GM20000 (cell line): ENCODE measurements at regions not wholly inside any gene's neighbourhood (a gene's known extent, or its start where the extent isn't known, plus 50 kb on each side); places are given as distances from the start of the nearest gene placed in this dataset.
"Not testable (repeated sequence)": the region's sequence is repeated elsewhere in the genome, so short reads cannot be mapped to it uniquely, and the experiment has no call there.

Experiments
- DNase-seq: peaks from one replicate; pipeline ENCODE4 v3.0.0; 2012; ENCODE audit warnings: low spot score
- TF ChIP-seq, protein P1 (sequence below): IDR thresholded peaks from 2 replicates; pipeline ENCODE4 v1.5.1; 2012; ENCODE audit warnings: mild to moderate bottlenecking, control low read depth; ENCODE audit errors: extremely low read depth, missing control alignments

DNA sequence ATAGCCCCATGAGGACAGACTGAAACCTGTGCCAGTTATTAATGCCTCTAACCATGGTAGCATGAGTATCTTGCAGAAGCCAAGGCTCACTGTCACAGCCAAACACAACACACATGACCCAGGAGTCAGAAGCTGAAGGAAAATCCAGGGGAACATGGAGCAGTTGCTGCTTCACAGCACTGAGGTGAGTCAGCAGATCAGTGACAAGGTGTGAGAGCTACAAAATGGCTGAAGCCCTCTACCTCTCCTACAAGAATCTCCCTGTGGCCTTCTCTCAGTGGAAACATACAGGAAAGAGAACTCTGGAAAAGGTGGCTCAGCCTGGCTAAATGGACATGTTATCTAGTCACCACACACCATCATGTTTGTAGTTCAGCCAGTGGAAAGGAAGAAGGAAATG lies 93.5 kb downstream of the NAB1 start:
- DNase-seq = no peak
- TF ChIP-seq, protein P1, sequence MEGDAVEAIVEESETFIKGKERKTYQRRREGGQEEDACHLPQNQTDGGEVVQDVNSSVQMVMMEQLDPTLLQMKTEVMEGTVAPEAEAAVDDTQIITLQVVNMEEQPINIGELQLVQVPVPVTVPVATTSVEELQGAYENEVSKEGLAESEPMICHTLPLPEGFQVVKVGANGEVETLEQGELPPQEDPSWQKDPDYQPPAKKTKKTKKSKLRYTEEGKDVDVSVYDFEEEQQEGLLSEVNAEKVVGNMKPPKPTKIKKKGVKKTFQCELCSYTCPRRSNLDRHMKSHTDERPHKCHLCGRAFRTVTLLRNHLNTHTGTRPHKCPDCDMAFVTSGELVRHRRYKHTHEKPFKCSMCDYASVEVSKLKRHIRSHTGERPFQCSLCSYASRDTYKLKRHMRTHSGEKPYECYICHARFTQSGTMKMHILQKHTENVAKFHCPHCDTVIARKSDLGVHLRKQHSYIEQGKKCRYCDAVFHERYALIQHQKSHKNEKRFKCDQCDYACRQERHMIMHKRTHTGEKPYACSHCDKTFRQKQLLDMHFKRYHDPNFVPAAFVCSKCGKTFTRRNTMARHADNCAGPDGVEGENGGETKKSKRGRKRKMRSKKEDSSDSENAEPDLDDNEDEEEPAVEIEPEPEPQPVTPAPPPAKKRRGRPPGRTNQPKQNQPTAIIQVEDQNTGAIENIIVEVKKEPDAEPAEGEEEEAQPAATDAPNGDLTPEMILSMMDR = no peak

DNA sequence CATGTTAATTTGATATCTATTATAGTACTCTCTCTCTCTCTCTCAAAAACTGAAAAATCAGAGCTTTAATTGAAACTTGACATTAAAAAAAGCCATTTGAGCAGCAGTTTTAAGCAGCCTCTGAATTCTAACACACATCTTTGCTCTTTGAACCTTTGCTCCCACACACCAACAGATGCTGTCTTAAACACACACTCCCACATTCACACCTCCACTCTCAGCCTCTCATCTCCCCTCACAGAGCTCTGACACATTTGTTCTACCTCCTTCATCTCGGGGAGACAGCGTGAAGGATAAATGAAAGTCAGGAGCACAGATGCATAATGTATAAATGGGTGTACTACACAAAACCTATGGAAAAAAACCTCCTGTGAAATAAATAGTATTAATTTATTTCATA lies 95.2 kb downstream of the NAB1 start:
- TF ChIP-seq, protein P1 = no peak
- no peak for DNase-seq

DNA sequence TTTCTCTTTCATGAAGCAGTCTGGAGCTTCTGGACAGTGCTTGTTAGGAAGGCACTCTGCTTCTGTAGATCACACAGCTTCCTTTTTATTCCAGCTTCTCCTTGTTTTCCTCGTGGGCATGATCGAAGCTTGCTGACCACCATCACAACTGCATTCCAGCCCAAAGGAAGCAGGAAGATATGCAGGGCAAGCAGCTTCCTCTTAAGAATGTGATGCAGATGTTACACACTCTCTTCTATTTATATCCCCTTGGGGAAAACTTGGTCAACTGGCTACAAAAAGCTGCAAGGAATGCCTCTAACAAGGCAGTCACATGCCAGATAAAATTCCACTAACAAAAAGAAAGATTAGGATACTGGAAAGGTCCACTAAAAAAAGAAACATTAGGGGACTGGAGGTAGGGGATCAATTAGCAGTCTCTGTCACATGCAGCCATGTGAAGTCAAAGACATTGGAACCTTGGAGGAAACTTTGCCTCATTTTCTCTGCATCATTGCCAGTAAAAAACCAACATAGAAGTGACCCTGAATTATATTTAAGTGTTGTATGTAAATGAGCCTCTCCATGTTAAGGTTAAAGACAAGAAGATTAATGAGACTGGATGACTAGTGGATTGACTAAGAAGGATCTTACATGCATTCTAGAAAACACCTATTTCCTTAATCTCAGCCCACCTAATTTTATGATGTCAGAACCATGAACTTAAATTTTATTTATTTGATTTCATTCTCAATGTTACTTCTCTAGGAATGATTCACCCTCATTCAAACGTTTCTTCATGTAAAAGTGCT lies 98.3 kb downstream of the NAB1 start:
- TF ChIP-seq, protein P1 = no peak
- DNase-seq = no peak

DNA sequence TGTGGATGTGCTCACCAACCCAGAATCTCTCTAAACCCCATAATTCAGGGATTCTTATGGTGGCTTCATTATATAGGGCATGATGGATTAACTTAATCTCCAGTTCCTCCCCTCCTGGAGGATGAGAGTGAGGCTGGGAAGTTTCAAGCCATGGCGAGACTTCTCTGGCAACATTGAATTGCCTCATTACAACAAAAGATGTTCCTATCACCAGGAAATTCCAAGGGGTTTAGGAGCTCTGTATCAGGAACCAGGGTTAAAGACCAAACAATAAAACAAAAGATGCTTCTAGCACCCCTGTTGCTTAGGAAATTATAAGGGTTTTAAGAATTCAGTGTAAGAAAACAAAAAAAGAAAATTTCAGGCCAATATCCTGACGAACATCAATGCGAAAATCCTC lies 100.1 kb downstream of the NAB1 start:
- DNase-seq = no peak
- TF ChIP-seq, protein P1 = no peak

DNA sequence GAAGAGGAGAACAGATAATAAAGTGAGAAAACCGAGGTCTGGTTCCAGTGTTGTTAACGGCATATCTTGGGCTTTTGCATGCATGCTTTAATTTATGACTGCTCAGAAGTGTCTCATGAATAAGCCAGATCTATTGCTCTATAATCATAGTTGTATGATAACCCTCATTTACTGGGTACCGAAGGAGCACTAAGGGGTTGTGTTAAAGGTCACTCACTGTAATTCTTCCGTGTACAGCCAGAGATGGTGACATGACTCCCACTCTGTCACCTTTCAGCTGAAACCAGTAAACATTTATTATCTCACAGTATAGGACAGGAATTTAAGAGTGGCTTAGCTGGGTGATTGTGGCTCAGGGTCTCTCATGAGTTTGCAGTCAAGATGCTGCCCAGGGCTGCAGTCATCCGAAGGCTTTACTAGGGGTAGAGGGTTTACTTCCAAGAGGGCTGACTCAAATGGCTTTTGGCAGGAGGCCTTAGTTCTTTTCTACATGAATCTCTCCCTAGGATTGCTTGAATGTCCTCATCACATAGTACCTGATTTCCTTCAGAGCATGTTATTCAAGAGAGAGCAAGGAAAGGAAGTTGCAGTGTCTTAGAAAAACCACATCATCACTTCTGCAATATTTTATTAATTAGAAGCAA lies 107.0 kb downstream of the NAB1 start:
- DNase-seq = no peak
- TF ChIP-seq, protein P1 = no peak

DNA sequence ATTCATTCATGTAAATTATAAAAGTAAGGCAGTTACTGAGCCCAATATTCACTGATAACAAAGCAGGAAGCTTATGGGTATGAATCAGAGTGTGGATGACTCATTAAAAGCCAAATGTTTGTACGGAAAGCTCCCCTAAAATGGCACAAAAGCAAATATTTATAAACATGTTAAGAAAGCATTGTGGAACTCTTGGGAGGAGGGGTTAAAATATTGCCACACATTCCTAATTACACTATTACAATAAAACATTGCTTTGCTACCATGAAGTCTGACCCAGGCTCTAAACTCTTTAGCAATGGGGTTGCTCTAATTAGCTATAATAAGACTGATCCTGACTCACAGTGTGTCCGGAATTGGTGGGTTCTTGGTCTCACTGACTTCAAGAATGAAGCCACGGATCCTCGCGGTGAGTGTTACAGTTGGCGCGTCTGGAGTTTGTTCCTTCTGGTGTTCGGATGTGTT lies 110.9 kb downstream of the NAB1 start:
- no peak for DNase-seq
- TF ChIP-seq, protein P1 = no peak

DNA sequence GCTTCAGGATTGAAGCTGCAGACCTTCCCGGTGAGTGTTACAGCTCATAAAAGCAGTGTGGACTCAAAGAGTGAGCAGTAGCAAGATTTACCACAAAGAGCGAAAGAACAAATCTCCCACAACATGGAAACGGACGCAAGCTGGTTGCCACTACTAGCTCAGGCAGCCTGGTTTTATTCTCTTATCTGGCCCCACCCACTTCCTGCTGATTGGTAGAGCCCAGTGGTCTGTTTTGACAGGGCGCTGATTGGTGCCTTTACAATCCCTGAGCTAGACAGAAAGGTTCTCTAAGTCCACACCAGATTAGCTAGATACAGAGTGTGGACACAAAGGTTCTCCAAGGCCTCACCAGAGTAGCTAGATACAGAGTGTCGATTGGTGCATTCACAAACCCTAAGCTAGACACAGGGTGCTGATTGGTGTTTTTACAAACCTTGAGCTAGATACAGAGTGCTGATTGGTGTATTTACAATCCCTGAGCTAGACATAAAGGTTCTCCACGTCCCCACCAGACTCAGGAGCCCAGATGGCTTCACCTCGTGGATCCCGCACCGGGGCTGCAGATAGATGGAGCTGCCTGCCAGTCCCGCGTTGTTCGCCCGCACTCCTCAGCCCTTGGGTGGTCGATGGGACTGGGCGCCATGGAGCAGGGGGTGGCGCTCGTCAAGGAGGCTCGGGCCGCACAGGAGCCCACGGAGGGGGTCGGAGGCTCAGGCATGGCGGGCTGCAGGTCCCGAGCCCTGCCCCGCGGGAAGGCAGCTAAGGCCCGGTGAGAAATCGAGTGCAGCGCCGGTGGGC lies 111.7 kb downstream of the NAB1 start:
- DNase-seq = not testable (repeated sequence)

DNA sequence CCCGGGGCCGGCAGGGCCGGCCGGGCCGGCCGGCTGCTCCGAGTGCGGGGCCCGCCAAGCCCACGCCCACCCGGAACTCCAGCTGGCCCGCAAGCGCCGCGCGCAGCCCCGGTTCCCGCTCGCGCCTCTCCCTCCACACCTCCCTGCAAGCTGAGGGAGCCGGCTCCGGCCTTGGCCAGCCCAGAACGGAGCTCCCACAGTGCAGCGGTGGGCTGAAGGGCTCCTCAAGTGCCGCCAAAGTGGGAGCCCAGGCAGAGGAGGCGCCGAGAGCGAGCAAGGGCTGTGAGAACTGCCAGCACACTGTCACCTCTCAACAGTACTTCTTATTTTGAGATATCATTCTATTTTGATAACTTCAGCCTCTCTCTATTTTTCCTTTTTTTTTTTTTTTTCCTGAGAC lies 112.3 kb downstream of the NAB1 start:
- not testable (repeated sequence) for DNase-seq
